OCI-LY1 (cell line): ENCODE measurements at regions not wholly inside any gene's neighbourhood (a gene's known extent, or its start where the extent isn't known, plus 50 kb on each side); places are given as distances from the start of the nearest gene placed in this dataset.

Experiments
- H2AFZ ChIP-seq: fragments of 200-600 bp; sonication (generic), shearing (Covaris generic); 2 replicates; pipeline ENCODE4 v1.6.0; 2014; ENCODE audit warnings: antibody characterized with exemption, mild to moderate bottlenecking, low read length
- H3F3A ChIP-seq: fragments of 200-600 bp; sonication (generic), shearing (Covaris generic); 2 replicates; pipeline ENCODE4 v1.6.0; 2014; ENCODE audit warnings: mild to moderate bottlenecking, antibody characterized with exemption, low read length, moderate library complexity; ENCODE audit not compliant: insufficient read depth
- H3K27ac ChIP-seq: fragments of 200-600 bp; sonication (generic); 2 replicates; pipeline ENCODE4 v1.5.1; 2014; ENCODE audit warnings: low read length, mixed run types, mild to moderate bottlenecking, low read depth; ENCODE audit not compliant: poor library complexity, severe bottlenecking
- H3K27me3 ChIP-seq: fragments of 200-600 bp; sonication (generic); 2 replicates; pipeline ENCODE4 v1.6.0; 2014; ENCODE audit warnings: antibody characterized with exemption, mild to moderate bottlenecking, low read length, moderate library complexity; ENCODE audit not compliant: insufficient read depth
- H3K36me3 ChIP-seq: fragments of 200-600 bp; sonication (generic); 2 replicates; pipeline ENCODE4 v1.6.1; 2014; ENCODE audit warnings: mild to moderate bottlenecking, antibody characterized with exemption, low read length, moderate library complexity, mixed read lengths; ENCODE audit not compliant: insufficient read depth
- H3K4me1 ChIP-seq: fragments of 200-600 bp; sonication (generic); 2 replicates; pipeline ENCODE4 v1.5.1; 2014; ENCODE audit warnings: mild to moderate bottlenecking, low read length, moderate library complexity; ENCODE audit not compliant: insufficient read depth, severe bottlenecking
- H3K4me2 ChIP-seq: fragments of 200-600 bp; sonication (generic), shearing (Covaris generic); 2 replicates; pipeline ENCODE4 v1.6.1; 2014; ENCODE audit warnings: low read length
- H3K4me3 ChIP-seq: fragments of 200-600 bp; sonication (generic); 2 replicates; pipeline ENCODE4 v1.5.1; 2014; ENCODE audit warnings: low read length, low read depth, mild to moderate bottlenecking, mixed read lengths; ENCODE audit not compliant: poor library complexity, severe bottlenecking
- H3K79me2 ChIP-seq: fragments of 200-600 bp; shearing (Covaris generic); 2 replicates; pipeline ENCODE4 v1.6.1; 2016; ENCODE audit warnings: mixed run types, low read length, mixed read lengths; ENCODE audit not compliant: insufficient read depth
- H3K9ac ChIP-seq: fragments of 200-600 bp; sonication (generic), shearing (Covaris generic); 2 replicates; pipeline ENCODE4 v1.6.1; 2014; ENCODE audit warnings: mild to moderate bottlenecking, low read length, mixed read lengths
- H3K9me2 ChIP-seq: fragments of 200-600 bp; sonication (generic), shearing (Covaris generic); 2 replicates; pipeline ENCODE4 v1.6.1; 2014; ENCODE audit warnings: low read depth, mild to moderate bottlenecking, low read length, mixed read lengths
- H3K9me3 ChIP-seq: fragments of 200-600 bp; shearing (Covaris generic); 2 replicates; pipeline ENCODE4 v1.6.1; 2014; ENCODE audit warnings: low read length, mixed read lengths
- H4K20me1 ChIP-seq: fragments of 200-600 bp; sonication (generic), shearing (Covaris generic); 2 replicates; pipeline ENCODE4 v1.6.0; 2016; ENCODE audit warnings: mild to moderate bottlenecking, low read length; ENCODE audit not compliant: insufficient read depth
- EZH2 ChIP-seq: fragments of 200-600 bp; sonication (generic), shearing (Covaris generic); IDR thresholded peaks from 2 replicates; pipeline ENCODE4 v1.8.0; 2017; ENCODE audit warnings: borderline replicate concordance, mixed run types, mild to moderate bottlenecking, antibody characterized with exemption, low read length, moderate library complexity, mixed read lengths
- TF ChIP-seq, protein P1 (sequence below): fragments of 200-600 bp; sonication (generic), shearing (Covaris generic); IDR thresholded peaks from 2 replicates; pipeline ENCODE4 v1.5.1; 2017; ENCODE audit warnings: mild to moderate bottlenecking, antibody characterized with exemption, low read length, moderate library complexity, mixed read lengths

DNA sequence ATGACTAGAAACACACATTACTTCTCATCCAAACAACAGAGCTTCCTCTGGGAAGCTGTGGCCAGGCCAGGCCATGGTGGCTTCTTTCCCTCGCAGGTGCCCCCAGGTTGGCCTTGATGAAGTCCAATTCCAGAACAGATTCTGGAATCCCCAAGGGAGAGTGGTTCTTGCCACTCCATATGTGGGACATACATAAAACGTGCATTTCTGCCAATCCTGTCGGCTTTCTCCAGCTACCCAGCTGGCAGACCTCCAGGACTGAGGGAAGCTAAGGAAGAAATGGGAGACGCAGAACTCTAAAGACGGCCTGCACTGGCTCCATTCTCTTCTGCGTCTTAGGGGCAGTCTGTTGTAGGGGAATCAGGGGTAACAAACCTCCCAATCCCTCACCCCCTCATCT lies 219.2 kb upstream of the CDH5 start:
- H3F3A ChIP-seq: no peaks in the 10 kb centered on the region
- H2AFZ ChIP-seq: no peak overlapping the region
- TF ChIP-seq EZH2: no peak
- TF ChIP-seq, protein P1, sequence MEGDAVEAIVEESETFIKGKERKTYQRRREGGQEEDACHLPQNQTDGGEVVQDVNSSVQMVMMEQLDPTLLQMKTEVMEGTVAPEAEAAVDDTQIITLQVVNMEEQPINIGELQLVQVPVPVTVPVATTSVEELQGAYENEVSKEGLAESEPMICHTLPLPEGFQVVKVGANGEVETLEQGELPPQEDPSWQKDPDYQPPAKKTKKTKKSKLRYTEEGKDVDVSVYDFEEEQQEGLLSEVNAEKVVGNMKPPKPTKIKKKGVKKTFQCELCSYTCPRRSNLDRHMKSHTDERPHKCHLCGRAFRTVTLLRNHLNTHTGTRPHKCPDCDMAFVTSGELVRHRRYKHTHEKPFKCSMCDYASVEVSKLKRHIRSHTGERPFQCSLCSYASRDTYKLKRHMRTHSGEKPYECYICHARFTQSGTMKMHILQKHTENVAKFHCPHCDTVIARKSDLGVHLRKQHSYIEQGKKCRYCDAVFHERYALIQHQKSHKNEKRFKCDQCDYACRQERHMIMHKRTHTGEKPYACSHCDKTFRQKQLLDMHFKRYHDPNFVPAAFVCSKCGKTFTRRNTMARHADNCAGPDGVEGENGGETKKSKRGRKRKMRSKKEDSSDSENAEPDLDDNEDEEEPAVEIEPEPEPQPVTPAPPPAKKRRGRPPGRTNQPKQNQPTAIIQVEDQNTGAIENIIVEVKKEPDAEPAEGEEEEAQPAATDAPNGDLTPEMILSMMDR: no peak
- H3K27me3 ChIP-seq: no peaks in the 10 kb centered on the region
- no peaks in the 10 kb centered on the region for H3K9me2 ChIP-seq
- H3K4me3 ChIP-seq: no peak overlapping the region
- H3K27ac ChIP-seq: no peak overlapping the region
- no peak overlapping the region for H3K9ac ChIP-seq
- no peaks in the 10 kb centered on the region for H3K4me1 ChIP-seq
- no peaks in the 10 kb centered on the region for H3K9me3 ChIP-seq
- no peaks in the 10 kb centered on the region for H3K79me2 ChIP-seq
- H3K4me2 ChIP-seq: no peak overlapping the region
- no peaks in the 10 kb centered on the region for H3K36me3 ChIP-seq
- H4K20me1 ChIP-seq: no peaks in the 10 kb centered on the region

DNA sequence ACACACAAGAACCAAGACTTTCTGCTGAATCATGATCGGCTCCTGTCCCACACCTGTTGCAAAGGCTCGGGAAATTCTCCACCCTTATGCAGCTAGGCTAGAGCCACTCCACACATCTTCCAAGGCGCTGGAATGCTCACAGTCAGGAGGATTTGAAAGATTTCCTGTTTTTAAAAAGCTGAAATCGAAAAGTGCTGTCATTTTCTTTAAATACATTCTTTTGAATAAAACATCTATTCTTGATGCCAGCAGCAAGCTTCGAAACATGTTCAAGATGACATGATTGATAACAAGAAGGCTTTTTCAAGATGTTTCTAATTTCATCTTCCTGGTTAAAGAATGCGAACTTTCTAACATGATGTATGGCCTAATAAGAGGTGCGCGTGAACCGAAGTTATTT lies 219.7 kb upstream of the CDH5 start:
- Histone ChIP-seq H3K36me3 (no peaks in the 10 kb centered on the region), H3K27me3 (no peaks in the 10 kb centered on the region), H3K4me1 (no peaks in the 10 kb centered on the region), H3F3A (no peaks in the 10 kb centered on the region), H4K20me1 (no peaks in the 10 kb centered on the region), H3K27ac (no peak overlapping the region), H2AFZ (no peak overlapping the region), H3K9me3 (no peaks in the 10 kb centered on the region), H3K79me2 (no peaks in the 10 kb centered on the region), H3K4me3 (no peak overlapping the region), H3K9ac (no peak overlapping the region), H3K9me2 (no peaks in the 10 kb centered on the region), H3K4me2 (no peak overlapping the region)
- no peak for TF ChIP-seq EZH2
- TF ChIP-seq, protein P1: no peak

DNA sequence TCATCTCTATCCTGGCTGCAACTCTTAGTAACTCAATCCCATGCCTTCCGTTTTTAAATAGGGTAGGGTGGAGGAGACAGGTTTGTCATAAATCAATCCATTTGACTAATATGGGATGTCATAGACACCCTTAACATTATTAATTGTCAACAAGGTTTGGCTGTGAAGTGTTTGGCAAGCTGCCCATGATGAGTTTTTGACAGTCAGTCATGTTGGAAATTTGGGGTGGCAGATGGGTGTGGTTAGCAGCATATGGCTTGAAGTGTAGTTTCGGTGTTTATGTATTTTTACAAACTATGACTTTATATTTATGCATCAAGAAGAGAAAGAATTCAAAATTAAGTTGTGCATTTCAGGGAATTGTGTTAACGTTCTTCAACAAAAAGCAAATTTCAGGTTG lies 221.8 kb upstream of the CDH5 start:
- no peaks in the 10 kb centered on the region for H4K20me1 ChIP-seq
- H3K9me2 ChIP-seq: no peaks in the 10 kb centered on the region
- no peaks in the 10 kb centered on the region for H3K9me3 ChIP-seq
- no peak overlapping the region for H3K27ac ChIP-seq
- H3K27me3 ChIP-seq: no peaks in the 10 kb centered on the region
- no peak overlapping the region for H3K4me3 ChIP-seq
- no peak overlapping the region for H3K9ac ChIP-seq
- H3K4me2 ChIP-seq: no peak overlapping the region
- no peaks in the 10 kb centered on the region for H3K4me1 ChIP-seq
- H3K36me3 ChIP-seq: no peaks in the 10 kb centered on the region
- no peaks in the 10 kb centered on the region for H3K79me2 ChIP-seq
- H3F3A ChIP-seq: no peaks in the 10 kb centered on the region
- TF ChIP-seq, protein P1: no peak
- no peak for TF ChIP-seq EZH2
- H2AFZ ChIP-seq: no peak overlapping the region
